K562 (cell line): ENCODE measurements at regions not wholly inside any gene's neighbourhood (a gene's known extent, or its start where the extent isn't known, plus 50 kb on each side); places are given as distances from the start of the nearest gene placed in this dataset.
A peak's percentile ranks its signal among the peaks of the same experiment; 100 is the strongest.

Experiments used
- BCOR ChIP-seq: fragments of 450-650 bp; IDR thresholded peaks from 2 replicates; pipeline ENCODE4 v1.6.1; 2016
- C11orf30 ChIP-seq: fragments of 450-650 bp; IDR thresholded peaks from 2 replicates; pipeline ENCODE4 v1.6.1; 2016; ENCODE audit warnings: low read depth, mild to moderate bottlenecking
- CBFA2T3 ChIP-seq: fragments of 450-650 bp; IDR thresholded peaks from 2 replicates; pipeline ENCODE4 v1.6.1; 2017
- ELF2 ChIP-seq: fragments of 250-450 bp; sonication (Bioruptor Pico); IDR thresholded peaks from 2 replicates; pipeline ENCODE4 v1.5.0; 2021; ENCODE audit warnings: mild to moderate bottlenecking
- EP300 ChIP-seq: IDR thresholded peaks from 2 replicates; pipeline ENCODE4 v1.6.1; 2012; ENCODE audit warnings: low read length, improper control_type of control experiment
- FOSL1 ChIP-seq: fragments of 200-800 bp; sonication (Bioruptor generic); conservative IDR thresholded peaks from 2 replicates; pipeline ENCODE4 v1.6.1; 2016; ENCODE audit warnings: missing genetic modification characterization, missing compliant biosample characterization
- GTF2E2 ChIP-seq: fragments of 200-800 bp; sonication (Bioruptor generic); IDR thresholded peaks from 2 replicates; pipeline ENCODE4 v1.6.1; 2016; ENCODE audit warnings: missing genetic modification characterization, missing compliant biosample characterization
- MYC ChIP-seq, 2 experiments: fragments of 250-450 bp in 1 of 2; sonication (Bioruptor Pico) in 1 of 2; IDR thresholded peaks; 2 replicates each; pipeline versions ENCODE4 v1.5.1 to v1.6.1; 2012 to 2021; ENCODE audit warnings: low read depth in 2 of 2, borderline replicate concordance in 1 of 2, improper control_type of control experiment in 1 of 2, low read length in 1 of 2, mild to moderate bottlenecking in 1 of 2, moderate library complexity in 1 of 2
- SNIP1 ChIP-seq: fragments of 450-650 bp; IDR thresholded peaks from 2 replicates; pipeline ENCODE4 v1.7.1; 2017; ENCODE audit warnings: low read depth, mild to moderate bottlenecking
- YY1 ChIP-seq, 3 experiments: IDR thresholded peaks; 2 replicates each; pipeline ENCODE4 v1.6.1; 2011; ENCODE audit warnings: low read length in 2 of 3, mild to moderate bottlenecking in 2 of 3, moderate library complexity in 2 of 3, borderline replicate concordance in 1 of 3, control low read depth in 1 of 3, low read depth in 1 of 3; ENCODE audit not compliant: insufficient read depth in 3 of 3, insufficient replicate concordance in 2 of 3, control insufficient read depth in 1 of 3, insufficient read length in 1 of 3; ENCODE audit errors: extremely low read depth in 1 of 3
- ZKSCAN1 ChIP-seq: fragments of 150-350 bp; IDR thresholded peaks from 2 replicates; pipeline ENCODE4 v1.6.1; 2016; ENCODE audit warnings: low read depth, low read length
- ZNF311 ChIP-seq: fragments of 250-450 bp; sonication (Bioruptor Pico); IDR thresholded peaks from 2 replicates; pipeline ENCODE4 v1.4.0; 2020; ENCODE audit warnings: mild to moderate bottlenecking, moderate library complexity
- TF ChIP-seq, protein P1 (sequence below), 2 experiments: fragments of 450-650 bp; formaldehyde crosslinking in 1 of 2; IDR thresholded peaks; 2 replicates each; pipeline versions ENCODE4 v1.4.0 to v1.6.1; 2014 to 2020; ENCODE audit warnings: mild to moderate bottlenecking in 2 of 2, borderline replicate concordance in 1 of 2, low read depth in 1 of 2
- TF ChIP-seq, protein P2 (sequence below): fragments of 200-400 bp; formaldehyde crosslinking; IDR thresholded peaks from 2 replicates; pipeline ENCODE4 v1.6.1; 2017; ENCODE audit warnings: mild to moderate bottlenecking, low read depth, low read length, moderate library complexity
- TF ChIP-seq, protein P3 (sequence below): fragments of 450-650 bp; IDR thresholded peaks from 2 replicates; pipeline ENCODE4 v1.6.1; 2016

DNA sequence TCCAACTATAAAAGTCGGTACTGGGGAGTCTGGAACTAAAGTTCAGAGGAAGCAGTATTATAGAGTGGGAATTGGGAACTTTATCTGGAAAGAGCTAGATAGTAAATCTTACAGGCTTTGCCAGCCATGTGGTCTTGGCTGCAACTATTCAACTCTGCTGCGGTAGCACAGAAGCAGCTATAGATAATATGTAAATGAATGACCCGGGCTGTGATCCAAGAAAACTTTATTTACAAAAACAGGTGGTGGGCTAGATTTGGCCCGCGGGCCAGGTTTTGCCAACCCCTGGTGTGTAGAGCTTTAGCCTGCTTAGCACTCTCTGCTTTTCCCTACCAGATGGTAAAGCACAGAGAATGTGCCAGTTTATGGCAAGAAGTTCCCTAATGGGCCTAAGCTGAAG, 70.8 kb downstream of the TNP1 start (continued):
- TF ChIP-seq, protein P1, sequence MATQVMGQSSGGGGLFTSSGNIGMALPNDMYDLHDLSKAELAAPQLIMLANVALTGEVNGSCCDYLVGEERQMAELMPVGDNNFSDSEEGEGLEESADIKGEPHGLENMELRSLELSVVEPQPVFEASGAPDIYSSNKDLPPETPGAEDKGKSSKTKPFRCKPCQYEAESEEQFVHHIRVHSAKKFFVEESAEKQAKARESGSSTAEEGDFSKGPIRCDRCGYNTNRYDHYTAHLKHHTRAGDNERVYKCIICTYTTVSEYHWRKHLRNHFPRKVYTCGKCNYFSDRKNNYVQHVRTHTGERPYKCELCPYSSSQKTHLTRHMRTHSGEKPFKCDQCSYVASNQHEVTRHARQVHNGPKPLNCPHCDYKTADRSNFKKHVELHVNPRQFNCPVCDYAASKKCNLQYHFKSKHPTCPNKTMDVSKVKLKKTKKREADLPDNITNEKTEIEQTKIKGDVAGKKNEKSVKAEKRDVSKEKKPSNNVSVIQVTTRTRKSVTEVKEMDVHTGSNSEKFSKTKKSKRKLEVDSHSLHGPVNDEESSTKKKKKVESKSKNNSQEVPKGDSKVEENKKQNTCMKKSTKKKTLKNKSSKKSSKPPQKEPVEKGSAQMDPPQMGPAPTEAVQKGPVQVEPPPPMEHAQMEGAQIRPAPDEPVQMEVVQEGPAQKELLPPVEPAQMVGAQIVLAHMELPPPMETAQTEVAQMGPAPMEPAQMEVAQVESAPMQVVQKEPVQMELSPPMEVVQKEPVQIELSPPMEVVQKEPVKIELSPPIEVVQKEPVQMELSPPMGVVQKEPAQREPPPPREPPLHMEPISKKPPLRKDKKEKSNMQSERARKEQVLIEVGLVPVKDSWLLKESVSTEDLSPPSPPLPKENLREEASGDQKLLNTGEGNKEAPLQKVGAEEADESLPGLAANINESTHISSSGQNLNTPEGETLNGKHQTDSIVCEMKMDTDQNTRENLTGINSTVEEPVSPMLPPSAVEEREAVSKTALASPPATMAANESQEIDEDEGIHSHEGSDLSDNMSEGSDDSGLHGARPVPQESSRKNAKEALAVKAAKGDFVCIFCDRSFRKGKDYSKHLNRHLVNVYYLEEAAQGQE (IDR thresholded peaks at IDR 0.05; ENCODE audit: borderline replicate concordance) = no peak
- TF ChIP-seq, protein P1 (CRISPR knock-in tag; IDR thresholded peaks at IDR 0.05; ENCODE audit: low read depth) = no peak
- peak; percentile 62 for TF ChIP-seq MYC (IDR thresholded peaks at IDR 0.05; ENCODE audit: low read depth, low read length)
- TF ChIP-seq MYC (CRISPR knock-in tag; IDR thresholded peaks at IDR 0.05; ENCODE audit: borderline replicate concordance, low read depth) = no peak
- no peak for TF ChIP-seq ZKSCAN1
- no peak for TF ChIP-seq BCOR
- no peak for TF ChIP-seq ZNF311 (CRISPR knock-in tag)
- TF ChIP-seq CBFA2T3 = peak; percentile 78
- TF ChIP-seq ELF2 = no peak
- TF ChIP-seq GTF2E2 = no peak
- TF ChIP-seq, protein P2, sequence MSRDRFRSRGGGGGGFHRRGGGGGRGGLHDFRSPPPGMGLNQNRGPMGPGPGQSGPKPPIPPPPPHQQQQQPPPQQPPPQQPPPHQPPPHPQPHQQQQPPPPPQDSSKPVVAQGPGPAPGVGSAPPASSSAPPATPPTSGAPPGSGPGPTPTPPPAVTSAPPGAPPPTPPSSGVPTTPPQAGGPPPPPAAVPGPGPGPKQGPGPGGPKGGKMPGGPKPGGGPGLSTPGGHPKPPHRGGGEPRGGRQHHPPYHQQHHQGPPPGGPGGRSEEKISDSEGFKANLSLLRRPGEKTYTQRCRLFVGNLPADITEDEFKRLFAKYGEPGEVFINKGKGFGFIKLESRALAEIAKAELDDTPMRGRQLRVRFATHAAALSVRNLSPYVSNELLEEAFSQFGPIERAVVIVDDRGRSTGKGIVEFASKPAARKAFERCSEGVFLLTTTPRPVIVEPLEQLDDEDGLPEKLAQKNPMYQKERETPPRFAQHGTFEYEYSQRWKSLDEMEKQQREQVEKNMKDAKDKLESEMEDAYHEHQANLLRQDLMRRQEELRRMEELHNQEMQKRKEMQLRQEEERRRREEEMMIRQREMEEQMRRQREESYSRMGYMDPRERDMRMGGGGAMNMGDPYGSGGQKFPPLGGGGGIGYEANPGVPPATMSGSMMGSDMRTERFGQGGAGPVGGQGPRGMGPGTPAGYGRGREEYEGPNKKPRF = no peak
- TF ChIP-seq, protein P3, sequence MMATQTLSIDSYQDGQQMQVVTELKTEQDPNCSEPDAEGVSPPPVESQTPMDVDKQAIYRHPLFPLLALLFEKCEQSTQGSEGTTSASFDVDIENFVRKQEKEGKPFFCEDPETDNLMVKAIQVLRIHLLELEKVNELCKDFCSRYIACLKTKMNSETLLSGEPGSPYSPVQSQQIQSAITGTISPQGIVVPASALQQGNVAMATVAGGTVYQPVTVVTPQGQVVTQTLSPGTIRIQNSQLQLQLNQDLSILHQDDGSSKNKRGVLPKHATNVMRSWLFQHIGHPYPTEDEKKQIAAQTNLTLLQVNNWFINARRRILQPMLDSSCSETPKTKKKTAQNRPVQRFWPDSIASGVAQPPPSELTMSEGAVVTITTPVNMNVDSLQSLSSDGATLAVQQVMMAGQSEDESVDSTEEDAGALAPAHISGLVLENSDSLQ = 0 out of 2 replicates have a peak, but pooled peaks have one; percentile 7
- no peak for TF ChIP-seq C11orf30
- no peak for TF ChIP-seq SNIP1
- no peak for TF ChIP-seq YY1 (IDR thresholded peaks at IDR 0.05; ENCODE audit: borderline replicate concordance in 1 of 3, control insufficient read depth in 1 of 3, extremely low read depth in 1 of 3, insufficient read depth in 3 of 3, insufficient read length in 1 of 3, insufficient replicate concordance in 2 of 3, low read depth in 1 of 3, low read length in 2 of 3)
- 0 out of 2 replicates have a peak, but pooled peaks have one; percentile 13 for TF ChIP-seq FOSL1 (tag)
- TF ChIP-seq EP300 = peak; percentile 40; the same call in 1 of the 2 replicates
